HG03469 (cell line): ENCODE measurements at regions not wholly inside any gene's neighbourhood (a gene's known extent, or its start where the extent isn't known, plus 50 kb on each side); places are given as distances from the start of the nearest gene placed in this dataset.

Source experiments
- ATAC-seq: cut with Tn5 transposase; IDR thresholded peaks from one replicate; pipeline ENCODE4 v1.9.1; 2021; ENCODE audit warnings: mild to moderate bottlenecking, moderate library complexity, moderate number of reproducible peaks; ENCODE audit not compliant: unreplicated experiment

DNA sequence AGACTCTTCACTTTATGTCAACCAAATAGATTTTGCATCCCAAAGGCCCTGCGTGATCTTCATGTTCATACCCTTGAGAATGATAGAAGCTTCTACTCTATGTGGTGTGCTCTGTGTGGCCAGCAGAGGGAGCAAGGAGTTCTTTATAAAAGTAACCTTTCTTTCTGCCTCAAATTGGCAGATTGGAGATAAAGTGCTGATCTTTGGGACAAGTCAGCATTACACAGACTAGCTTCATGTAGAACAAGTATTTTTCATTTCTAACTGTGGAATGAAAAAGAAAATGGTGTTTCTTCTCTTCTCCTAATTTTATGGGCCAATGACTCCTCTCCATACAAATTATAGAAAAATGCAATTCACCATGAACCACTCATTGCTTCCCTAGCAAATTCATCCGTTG is 1214.1 kb downstream of the SORCS1 start:
- ATAC-seq = peak; percentile 48

- ATAC-seq = no peak
These were observed 1214.8 kb downstream of the SORCS1 start for GRCh38 chr10:105949721-105950120.

- no peak for ATAC-seq
These were observed 1239.3 kb downstream of the SORCS1 start for GRCh38 chr10:105925045-105925785.

DNA sequence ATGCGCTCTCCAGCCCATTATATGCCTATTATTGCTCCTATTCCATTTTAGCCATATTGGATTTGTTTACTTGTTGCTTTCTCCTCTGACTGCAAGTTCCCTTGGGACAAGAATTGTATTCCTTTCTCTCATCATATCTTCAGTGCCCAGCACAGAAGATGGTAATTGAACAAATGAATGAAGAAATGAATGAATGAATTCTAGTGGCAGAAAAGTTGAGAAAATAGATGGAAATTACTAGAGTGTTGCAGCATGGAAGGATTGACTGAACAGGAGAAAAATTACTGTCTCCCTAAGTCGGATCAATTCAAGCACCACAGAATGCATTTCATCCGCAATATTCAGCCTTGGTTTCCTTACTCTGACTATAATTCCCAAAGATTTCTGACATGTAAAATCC is 1243.2 kb downstream of the SORCS1 start:
- no peak for ATAC-seq

DNA sequence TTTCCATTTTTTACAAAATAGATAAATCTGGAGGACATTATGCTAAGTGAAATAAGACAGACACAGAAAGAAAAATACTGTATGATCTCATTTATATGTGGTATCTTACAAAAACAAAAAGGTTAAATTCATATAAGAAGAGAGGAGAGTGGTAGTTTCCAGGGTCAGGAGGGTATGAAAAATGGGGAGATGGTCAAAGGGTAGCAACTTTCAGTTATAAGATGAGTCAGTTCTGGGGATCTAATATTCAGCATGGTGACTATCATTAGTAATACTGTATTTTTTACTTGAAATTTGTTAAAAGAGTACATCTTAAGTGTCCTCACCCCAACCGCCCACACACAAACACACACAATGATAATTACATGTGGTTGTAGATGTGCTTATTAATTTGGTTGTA is 1250.1 kb downstream of the SORCS1 start:
- no peak for ATAC-seq

DNA sequence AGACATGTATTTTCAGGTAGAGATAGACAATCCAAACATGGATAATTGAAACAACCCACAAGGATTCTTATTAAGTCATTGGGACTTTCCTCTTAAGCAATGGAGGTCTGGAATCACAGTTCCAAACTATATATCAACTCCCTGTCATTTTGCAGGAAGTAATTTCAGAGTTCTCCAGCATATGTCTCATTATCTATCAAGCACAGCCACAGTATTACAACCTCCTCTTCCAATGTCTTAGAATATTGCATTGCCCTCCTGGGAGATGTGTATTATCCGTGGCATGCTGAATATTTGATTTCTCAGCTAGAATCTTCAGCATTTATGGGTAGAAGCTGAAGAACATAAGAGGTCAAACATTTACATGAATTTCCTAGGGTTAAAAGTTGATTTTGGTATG is 1255.8 kb downstream of the SORCS1 start:
- ATAC-seq = no peak

GRCh38 chr10:105885495-105885894 is 1244.4 kb downstream of the SORCS3 start:
- ATAC-seq = no peak

GRCh38 chr10:105879401-105879800 is 1238.3 kb downstream of the SORCS3 start:
- no peak for ATAC-seq

DNA sequence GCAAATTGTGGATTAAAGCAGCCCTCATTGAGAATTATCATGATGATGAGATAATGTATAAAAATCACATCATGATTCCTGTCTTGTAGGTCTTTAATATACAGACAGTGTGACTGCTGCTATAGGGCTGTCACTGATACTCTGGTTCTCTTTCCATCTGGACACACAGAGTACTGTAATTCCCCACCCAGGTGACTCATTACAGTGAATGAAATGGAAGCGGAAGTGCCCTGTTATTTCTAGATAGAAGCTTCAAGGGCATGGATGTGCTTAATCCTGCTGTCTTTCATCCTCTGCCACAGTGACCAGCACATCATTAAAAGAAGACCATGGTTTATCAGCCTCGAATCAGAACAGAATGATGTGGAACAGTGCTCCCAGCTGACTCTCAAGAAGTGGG is 1234.0 kb downstream of the SORCS3 start:
- ATAC-seq = no peak

GRCh38 chr10:105872665-105873064 is 1231.6 kb downstream of the SORCS3 start:
- ATAC-seq = no peak

DNA sequence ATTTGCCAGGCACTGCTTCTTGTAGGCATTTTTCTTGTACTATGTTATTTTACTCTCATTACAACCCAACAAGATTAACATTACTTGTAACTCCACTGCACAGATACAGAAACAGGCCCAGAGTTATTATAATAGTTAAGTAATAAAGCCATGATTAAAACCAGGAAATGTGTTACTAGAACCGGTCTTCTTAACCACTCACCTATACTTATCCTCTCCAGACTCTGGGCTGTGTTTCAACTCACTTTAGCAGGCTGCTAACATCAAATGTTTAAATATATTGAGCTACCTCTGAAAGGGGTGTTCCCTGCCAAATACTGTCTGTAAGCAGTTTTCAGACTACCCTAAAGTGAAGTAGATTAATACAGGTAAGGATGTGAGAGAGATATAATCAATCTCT is 1227.8 kb downstream of the SORCS3 start:
- ATAC-seq = no peak

- no peak for ATAC-seq
These were observed 1223.8 kb downstream of the SORCS3 start for GRCh38 chr10:105864854-105865253.

DNA sequence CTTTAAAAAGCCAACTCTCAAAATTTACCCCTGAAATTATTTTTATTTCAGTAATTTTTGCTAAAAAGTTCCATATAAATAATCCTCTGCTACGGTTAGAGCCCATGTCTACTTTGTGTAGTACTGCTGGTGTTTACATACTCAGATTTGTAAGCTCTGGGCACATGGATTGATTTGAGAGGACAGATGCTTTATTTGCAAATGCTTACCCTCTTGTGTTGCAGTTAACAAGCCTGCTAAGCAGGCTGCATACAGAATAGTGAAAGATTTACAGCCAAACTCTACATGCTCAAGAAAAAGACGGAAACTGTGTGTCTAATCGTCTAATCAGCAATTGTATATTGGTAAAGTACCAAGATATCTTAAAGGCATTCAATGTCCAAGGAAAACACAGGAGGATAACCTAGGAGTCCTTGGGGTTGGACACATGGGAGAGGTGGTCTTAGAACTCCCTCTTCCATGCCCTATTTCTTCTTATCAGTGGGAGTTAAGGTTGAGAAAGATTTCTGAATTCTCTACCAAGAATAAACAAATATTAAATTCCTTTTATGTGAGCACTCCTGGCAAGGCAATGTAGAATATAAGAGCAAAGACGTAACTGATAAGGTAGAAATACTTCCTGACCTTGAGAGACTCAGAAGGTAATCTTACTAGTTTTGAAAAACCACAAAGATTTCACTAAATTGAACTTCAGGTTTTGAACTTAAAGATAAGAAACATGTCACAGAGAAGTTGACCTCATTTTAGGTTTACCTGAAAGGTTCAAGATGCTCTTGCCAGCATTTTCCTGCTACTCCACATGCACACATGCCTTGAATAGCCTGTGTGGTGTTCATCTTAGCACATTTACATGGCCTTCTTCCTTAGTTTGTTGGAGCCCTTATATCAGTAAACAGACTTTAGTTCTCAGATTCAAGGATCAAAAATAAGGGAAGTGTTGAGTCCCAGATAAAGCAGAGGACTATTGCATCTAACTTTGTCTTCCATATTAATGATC is 1216.5 kb downstream of the SORCS3 start:
- no peak for ATAC-seq

DNA sequence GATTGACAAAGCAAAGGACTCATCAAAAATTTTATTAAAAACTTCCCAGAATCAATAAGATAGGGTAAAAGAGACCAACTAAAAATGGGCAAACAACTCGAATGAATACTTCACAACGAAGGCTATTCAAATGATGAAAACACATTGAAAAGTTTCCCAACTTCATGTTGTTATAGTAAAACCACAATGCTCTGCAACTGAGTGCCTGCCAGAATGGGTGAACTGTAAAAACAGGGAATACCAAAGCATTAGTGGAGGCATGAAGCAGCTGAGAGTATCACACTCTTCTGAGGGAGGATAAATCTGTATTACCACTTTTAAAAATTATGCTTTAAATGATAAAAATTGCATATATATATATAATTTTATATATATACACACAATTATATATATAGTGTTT is 1214.7 kb downstream of the SORCS3 start:
- ATAC-seq = no peak

GRCh38 chr10:105844676-105845570 is 1203.8 kb downstream of the SORCS3 start:
- ATAC-seq = no peak

DNA sequence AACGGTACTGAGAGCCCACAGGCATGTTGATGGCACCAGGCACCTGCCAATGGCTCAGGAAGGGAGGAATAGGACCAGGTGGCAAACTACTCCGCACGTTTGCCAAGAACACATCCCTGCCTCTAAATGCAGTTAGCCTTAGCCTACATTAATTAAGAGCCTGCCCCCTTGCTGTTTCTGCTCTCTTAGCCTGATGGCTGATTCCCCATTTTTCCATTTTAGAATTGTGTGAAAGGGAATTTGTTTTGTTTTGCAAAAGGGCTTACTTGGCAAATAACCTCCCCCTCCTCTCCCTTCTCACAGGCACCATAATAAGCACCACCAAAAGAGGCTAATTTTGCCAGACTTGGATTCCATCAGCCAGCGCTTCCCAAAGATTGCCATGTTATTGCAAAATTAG is 1203.2 kb downstream of the SORCS3 start:
- no peak for ATAC-seq

DNA sequence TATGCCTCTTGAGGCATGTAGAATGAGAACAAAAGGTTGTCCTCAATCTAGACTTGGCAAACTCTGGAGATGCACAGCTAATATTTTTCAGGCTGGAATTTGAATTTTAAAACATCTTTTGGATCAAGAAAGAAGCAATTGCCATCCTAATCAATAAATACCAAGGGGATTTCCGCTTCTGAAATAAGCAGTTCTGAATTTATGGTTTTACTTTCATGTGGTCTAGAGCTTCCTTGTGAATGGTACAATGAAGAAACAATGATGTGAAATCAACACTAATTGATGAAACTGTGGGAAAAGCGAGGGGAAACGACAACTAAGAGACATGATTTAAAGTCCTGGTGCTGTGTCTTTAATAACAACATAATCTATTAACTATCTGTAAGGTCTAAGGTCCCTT is 1202.7 kb downstream of the SORCS3 start:
- ATAC-seq = no peak

DNA sequence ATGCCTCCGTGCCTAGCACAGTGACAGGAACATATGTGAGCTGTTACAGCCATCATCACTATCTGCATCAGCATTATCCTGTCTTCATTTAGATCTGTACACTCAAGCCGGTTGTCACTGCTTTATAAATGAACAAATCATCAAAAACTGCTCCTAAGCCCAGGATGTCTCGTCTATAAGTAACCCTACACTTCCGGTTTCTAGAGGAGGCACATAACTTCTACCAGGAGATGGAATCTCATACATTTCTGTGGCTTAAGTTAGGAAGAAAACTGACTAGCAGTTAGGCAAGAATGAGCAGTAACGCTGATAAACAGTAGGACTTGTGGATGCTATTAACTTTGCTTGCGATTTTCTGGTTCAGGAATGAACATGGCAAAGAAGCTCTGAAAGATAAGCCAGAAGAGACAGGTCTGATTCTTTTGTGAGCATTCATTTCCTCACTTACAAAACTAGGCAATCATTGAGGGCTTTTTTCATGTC is 1199.2 kb downstream of the SORCS3 start:
- ATAC-seq = no peak

DNA sequence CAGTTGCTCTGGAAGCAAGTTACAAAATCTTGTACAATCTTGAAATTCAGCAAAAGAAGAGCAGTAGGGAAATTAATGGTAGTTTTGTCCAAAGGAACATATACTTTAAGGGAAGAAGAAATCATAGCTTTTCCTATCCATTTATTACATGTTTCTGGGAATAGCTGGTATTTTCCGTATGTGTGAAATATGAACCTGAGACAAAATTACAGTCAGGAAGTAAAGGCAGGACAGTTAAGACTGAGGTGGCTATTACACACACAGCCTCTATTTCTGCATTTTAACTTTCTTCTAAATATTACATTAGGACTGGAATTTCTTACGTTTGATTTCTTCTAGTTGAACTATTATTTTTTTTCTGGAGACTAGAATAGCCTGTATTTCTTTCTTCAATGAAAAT is 1197.3 kb downstream of the SORCS3 start:
- ATAC-seq = no peak

- peak; percentile 93 for ATAC-seq
These were observed 1196.9 kb downstream of the SORCS3 start for GRCh38 chr10:105837951-105838350.
